Fibroblast of skin of left biceps (primary cell): ENCODE measurements at regions not wholly inside any gene's neighbourhood (a gene's known extent, or its start where the extent isn't known, plus 50 kb on each side); places are given as distances from the start of the nearest gene placed in this dataset.
A peak's percentile ranks its signal among the peaks of the same experiment; 100 is the strongest.
"Not testable (repeated sequence)": the region's sequence is repeated elsewhere in the genome, so short reads cannot be mapped to it uniquely, and the experiment has no call there.

ENCODE experiments used
- DNase-seq, 2 experiments: peaks; one replicate each; pipeline ENCODE4 v3.0.0-alpha.2; 2013; ENCODE audit warnings: low read depth in 2 of 2

- DNase-seq, result peak; percentile 5 to 17
Observed at GRCh38 chr9:103397868-103398600, 402.9 kb downstream of the CYLC2 start.

- DNase-seq, result no peak
Observed at GRCh38 chr9:103399535-103399934, 404.4 kb downstream of the CYLC2 start.

- no peak for DNase-seq
Observed at GRCh38 chr9:103407260-103407659, 412.1 kb downstream of the CYLC2 start.

- DNase-seq, result no peak
Observed at GRCh38 chr9:103410059-103410458, 414.9 kb downstream of the CYLC2 start.

- DNase-seq, result no peak
Observed at GRCh38 chr9:103427696-103428095, 432.6 kb downstream of the CYLC2 start.

GRCh38 chr9:103430469-103430868 lies 435.3 kb downstream of the CYLC2 start:
- DNase-seq, result no peak

GRCh38 chr9:103431809-103432208 lies 436.7 kb downstream of the CYLC2 start:
- DNase-seq, result no peak

- no peak for DNase-seq
Observed at GRCh38 chr9:103444176-103444575, 449.0 kb downstream of the CYLC2 start.

GRCh38 chr9:103458826-103459225 lies 463.7 kb downstream of the CYLC2 start:
- no peak for DNase-seq

GRCh38 chr9:103471241-103471640 lies 476.1 kb downstream of the CYLC2 start:
- no peak for DNase-seq

GRCh38 chr9:103474156-103474555 lies 479.0 kb downstream of the CYLC2 start:
- DNase-seq, result no peak

GRCh38 chr9:103483471-103484096 lies 488.5 kb downstream of the CYLC2 start:
- DNase-seq, result no peak

- no peak for DNase-seq
Observed at GRCh38 chr9:103485138-103485537, 490.0 kb downstream of the CYLC2 start.

- no peak for DNase-seq
Observed at GRCh38 chr9:103514767-103515166, 519.6 kb downstream of the CYLC2 start.

GRCh38 chr9:103522409-103522808 lies 527.3 kb downstream of the CYLC2 start:
- DNase-seq, result no peak

GRCh38 chr9:103530934-103531333 lies 535.8 kb downstream of the CYLC2 start:
- no peak for DNase-seq

GRCh38 chr9:103533318-103533717 lies 538.2 kb downstream of the CYLC2 start:
- DNase-seq, result no peak

- no peak for DNase-seq
Observed at GRCh38 chr9:103537426-103537825, 542.3 kb downstream of the CYLC2 start.

GRCh38 chr9:103545260-103545659 lies 548.8 kb upstream of the SMC2 start:
- no peak for DNase-seq

- DNase-seq, result no peak
Observed at GRCh38 chr9:103552712-103553111, 541.4 kb upstream of the SMC2 start.

GRCh38 chr9:103574056-103574455 lies 520.1 kb upstream of the SMC2 start:
- DNase-seq, result no peak

GRCh38 chr9:103586721-103587120 lies 507.4 kb upstream of the SMC2 start:
- no peak for DNase-seq

- no peak for DNase-seq
Observed at GRCh38 chr9:103601287-103601686, 492.8 kb upstream of the SMC2 start.

- DNase-seq, result not testable (repeated sequence)
Observed at GRCh38 chr9:103611950-103612349, 482.2 kb upstream of the SMC2 start.
